NOMO-1 treated with DMSO at 0.1 percent for 48 hours (cell line): ENCODE measurements at regions not wholly inside any gene's neighbourhood (a gene's known extent, or its start where the extent isn't known, plus 50 kb on each side); places are given as distances from the start of the nearest gene placed in this dataset.
"Not testable (repeated sequence)": the region's sequence is repeated elsewhere in the genome, so short reads cannot be mapped to it uniquely, and the experiment has no call there.

Experiments used
- DNase-seq: peaks from one replicate; lab custom pipeline; 2025; ENCODE audit not compliant: unreplicated experiment; lab: John Stamatoyannopoulos, UW

- DNase-seq: no peak
Observed at GRCh38 chr14:104230946-104231345, 92.6 kb downstream of the KIF26A start.

- DNase-seq: no peak
Observed at GRCh38 chr14:104232070-104232484, 93.7 kb downstream of the KIF26A start.

- DNase-seq: not testable (repeated sequence)
Observed at GRCh38 chr14:104234007-104234786, 95.8 kb downstream of the KIF26A start.

- no peak for DNase-seq
Observed at GRCh38 chr14:104235686-104236085, 97.3 kb downstream of the KIF26A start.

- no peak for DNase-seq
Observed at GRCh38 chr14:104237651-104238423, 99.5 kb downstream of the KIF26A start.

GRCh38 chr14:104238424-104239184, 100.2 kb downstream of the KIF26A start:
- no peak for DNase-seq

- no peak for DNase-seq
Observed at GRCh38 chr14:104239185-104239775, 100.9 kb downstream of the KIF26A start.

GRCh38 chr14:104239861-104240301, 101.5 kb downstream of the KIF26A start:
- no peak for DNase-seq

- DNase-seq: no peak
Observed at GRCh38 chr14:104240434-104241157, 102.2 kb downstream of the KIF26A start.

- no peak for DNase-seq
Observed at GRCh38 chr14:104243200-104243599, 104.8 kb downstream of the KIF26A start.

- no peak for DNase-seq
Observed at GRCh38 chr14:104244221-104245011, 106.0 kb downstream of the KIF26A start.

- DNase-seq: no peak
Observed at GRCh38 chr14:104245075-104245474, 106.7 kb downstream of the KIF26A start.

GRCh38 chr14:104245723-104246122, 107.3 kb downstream of the KIF26A start:
- no peak for DNase-seq

GRCh38 chr14:104246401-104247335, 108.3 kb downstream of the KIF26A start:
- DNase-seq: no peak

- DNase-seq: no peak
Observed at GRCh38 chr14:104247336-104248202, 109.2 kb downstream of the KIF26A start.

GRCh38 chr14:104248203-104249055, 110.0 kb downstream of the KIF26A start:
- no peak for DNase-seq

GRCh38 chr14:104249089-104249488, 110.7 kb downstream of the KIF26A start:
- DNase-seq: no peak
